ENCODE measurements at regions not wholly inside any gene's neighbourhood (a gene's known extent, or its start where the extent isn't known, plus 50 kb on each side); places are given as distances from the start of the nearest gene placed in this dataset.

DNA sequence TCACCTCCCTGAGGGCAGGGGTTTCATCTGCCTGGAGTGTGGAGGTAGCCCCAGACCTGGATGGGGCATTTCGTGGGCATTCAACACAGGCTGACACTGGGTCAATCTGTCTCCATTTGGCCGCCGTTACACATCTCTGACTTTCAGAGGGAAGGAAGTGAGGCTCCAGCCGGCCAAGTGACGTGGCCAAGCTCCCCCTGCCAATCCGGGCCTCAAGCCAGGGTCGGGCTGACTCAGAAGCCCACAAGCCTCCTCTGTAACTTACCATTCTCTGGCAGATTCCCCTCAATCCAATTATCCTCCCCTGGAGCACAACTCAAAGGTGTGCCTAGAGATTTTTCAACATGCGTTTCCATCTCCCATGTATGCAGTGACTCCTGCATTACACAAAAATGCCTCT lies 227.6 kb downstream of the KLF13 start:
- no peak for DNase-seq (ENCODE audit: low spot score)

DNA sequence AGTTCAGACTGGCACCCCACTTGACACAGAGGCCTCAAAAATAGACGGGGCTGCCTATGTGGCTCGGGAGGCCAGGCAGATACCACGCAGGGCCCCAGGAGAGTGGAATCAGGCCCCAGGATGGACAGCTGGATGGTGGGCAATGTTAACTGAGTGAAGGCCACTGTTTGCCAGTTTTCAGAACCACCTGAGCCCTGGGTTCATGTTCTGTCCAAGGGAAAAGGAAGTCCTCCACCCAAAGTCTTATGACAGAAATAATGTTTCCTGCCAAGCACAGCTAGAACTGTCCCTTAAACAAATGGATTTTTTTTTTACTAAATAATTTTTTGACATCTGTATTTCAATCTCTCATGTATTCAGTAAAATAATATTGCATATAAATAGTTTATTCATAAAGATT lies 228.4 kb downstream of the KLF13 start:
- DNase-seq (ENCODE audit: low spot score) = no peak

GRCh38 chr15:31556494-31557150 lies 230.0 kb downstream of the KLF13 start:
- DNase-seq (ENCODE audit: low spot score) = no peak

DNA sequence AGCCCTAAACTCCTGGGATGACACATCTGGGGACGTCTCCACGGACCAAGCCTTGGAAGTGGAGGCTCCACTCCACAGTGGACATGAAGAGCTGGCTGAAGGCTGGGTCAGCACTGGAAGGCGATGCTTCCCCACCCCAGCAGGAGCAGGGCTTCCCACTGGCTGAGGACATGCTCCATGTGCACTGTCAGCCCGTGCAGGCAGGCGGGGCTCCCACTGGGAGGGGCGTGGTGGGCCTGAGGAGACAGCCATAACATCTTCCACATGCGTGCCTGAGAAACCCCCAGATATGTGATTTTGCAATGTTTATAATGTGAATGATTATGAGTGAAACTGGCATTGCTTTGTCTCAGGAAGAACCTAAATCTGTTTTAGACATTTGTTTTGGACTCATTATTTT lies 231.3 kb downstream of the KLF13 start:
- DNase-seq (ENCODE audit: low spot score) = no peak

GRCh38 chr15:31558840-31559239 lies 232.2 kb downstream of the KLF13 start:
- DNase-seq (ENCODE audit: low spot score) = no peak

DNA sequence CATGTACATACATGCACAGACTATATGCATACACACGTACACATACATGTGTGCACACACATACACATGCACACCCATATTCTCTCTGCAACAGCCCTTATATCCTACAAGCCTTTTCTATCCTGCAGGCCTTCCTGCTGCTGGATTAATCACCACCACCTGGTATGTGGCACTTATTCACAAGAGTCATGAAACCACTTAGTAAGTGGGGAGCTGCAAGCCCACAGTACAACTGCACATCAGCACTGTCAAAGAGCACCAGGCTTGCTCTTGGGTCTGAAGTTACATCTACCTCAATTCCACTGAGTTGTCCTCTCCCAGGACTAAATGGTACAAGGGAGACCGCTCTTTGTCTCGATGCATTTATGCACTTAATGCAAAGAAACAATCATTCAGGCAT lies 233.2 kb downstream of the KLF13 start:
- DNase-seq (ENCODE audit: low spot score) = no peak

- no peak for DNase-seq (ENCODE audit: low spot score)
These were observed 234.0 kb downstream of the KLF13 start for GRCh38 chr15:31560643-31561042.

DNA sequence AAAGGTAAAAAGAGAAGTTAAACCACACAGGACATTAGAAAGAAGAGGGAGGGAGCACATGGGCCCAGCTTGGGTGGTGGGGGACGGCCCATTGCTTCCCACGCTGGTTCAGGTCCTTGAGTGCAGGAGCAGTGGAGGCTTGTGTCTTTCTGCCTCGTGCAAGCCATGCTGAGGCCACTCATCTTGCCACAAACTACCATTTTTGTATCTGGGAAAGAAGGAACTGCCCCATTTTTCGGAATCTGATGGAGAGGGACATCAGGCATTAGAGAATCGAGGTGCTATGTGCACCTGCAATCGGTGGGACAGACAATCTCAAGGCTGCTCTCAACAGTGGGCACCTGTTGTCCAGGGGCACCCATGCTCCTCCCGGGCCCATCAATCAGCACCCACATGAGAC lies 234.5 kb downstream of the KLF13 start:
- no peak for DNase-seq (ENCODE audit: low spot score)

GRCh38 chr15:31563001-31563400 lies 236.4 kb downstream of the KLF13 start:
- DNase-seq (ENCODE audit: low spot score) = no peak

DNA sequence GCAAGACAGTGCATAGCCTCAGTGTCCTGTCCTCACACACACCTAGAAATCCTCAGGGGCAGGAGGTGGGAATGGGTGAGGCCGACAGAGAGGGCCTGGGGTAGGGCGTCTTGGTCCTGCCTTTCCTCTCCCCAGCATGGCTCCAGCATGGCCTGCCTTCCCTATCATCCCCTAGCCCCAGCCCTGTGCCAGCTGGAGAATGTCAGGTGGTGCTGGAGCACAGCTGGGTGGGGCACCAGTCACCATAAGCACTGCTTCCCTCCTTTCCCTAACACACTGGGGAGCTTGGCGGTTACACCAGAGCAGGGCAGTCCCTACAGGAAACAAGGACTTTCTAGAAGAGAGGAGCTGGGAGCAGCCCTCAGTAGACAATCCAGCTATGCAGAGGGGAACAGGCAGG lies 236.8 kb downstream of the KLF13 start:
- no peak for DNase-seq (ENCODE audit: low spot score)

DNA sequence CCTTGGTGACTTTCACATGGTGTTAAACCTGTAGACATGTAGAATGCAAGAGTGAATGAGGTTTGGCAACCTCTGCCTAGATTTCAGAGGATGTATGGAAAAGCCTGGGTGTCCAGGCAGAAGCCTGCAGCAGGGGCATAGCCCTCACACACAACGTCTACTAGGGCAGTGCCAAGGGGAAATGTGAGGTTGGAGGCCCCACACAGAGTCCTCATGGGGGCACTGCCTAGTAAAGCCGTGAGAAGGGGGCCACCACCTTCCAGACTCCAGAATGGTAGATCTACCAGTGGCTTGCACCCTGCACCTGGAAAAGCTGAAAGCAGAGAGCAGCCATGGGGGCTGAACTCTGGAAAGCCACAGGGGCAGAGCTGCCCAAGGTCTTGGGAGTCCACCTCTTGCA lies 241.2 kb downstream of the KLF13 start:
- DNase-seq (ENCODE audit: low spot score) = no peak

DNA sequence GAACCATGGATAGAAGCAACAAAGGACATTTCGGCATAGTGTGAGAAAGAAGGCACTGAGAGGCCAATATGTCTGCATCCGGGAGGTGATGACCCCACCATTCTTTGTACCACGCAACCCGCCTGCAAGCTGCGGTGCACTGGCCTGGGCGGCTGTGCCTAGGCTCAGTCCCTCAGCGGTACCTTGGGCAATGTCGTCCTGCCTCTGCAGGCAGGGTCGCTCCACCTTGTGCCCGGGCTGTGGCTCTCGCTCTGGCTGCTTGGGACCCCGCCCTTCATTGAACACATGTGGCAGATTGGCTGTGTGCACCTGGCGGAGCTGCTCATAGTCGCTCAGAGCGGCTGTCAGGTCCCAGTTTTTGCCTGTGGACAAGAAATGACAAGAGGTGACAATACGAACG lies 243.2 kb downstream of the KLF13 start:
- no peak for DNase-seq (ENCODE audit: low spot score)

- no peak for DNase-seq (ENCODE audit: low spot score)
These were observed 244.0 kb downstream of the KLF13 start for GRCh38 chr15:31570591-31570990.

- no peak for DNase-seq (ENCODE audit: low spot score)
These were observed 245.0 kb downstream of the KLF13 start for GRCh38 chr15:31571676-31572075.

GRCh38 chr15:31573759-31574158 lies 247.1 kb downstream of the KLF13 start:
- DNase-seq (ENCODE audit: low spot score) = no peak

DNA sequence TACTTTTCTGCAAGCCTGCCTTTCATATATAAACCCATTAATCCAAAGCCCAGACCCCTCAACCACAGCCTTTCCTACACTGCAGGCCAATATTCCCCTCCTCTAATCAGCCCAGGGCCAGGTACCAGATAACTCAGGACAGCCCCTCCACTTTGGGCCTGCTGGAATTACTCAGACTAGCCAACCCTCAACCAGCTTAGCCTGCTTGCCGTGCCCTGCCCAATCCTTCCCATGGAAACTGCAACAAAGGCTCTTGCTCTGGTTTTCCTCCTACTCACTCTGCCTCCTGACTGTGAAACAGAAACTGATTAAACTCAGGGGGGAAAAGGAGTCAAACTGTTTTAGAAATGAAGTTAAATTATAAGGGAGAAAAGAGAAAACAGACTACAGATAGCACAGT lies 248.1 kb downstream of the KLF13 start:
- DNase-seq (ENCODE audit: low spot score) = no peak

- no peak for DNase-seq (ENCODE audit: low spot score)
These were observed 250.5 kb downstream of the KLF13 start for GRCh38 chr15:31577108-31577507.

GRCh38 chr15:31579282-31579681 lies 252.6 kb downstream of the KLF13 start:
- DNase-seq (ENCODE audit: low spot score) = no peak

GRCh38 chr15:31579976-31580375 lies 253.3 kb downstream of the KLF13 start:
- no peak for DNase-seq (ENCODE audit: low spot score)

- no peak for DNase-seq (ENCODE audit: low spot score)
These were observed 257.6 kb downstream of the KLF13 start for GRCh38 chr15:31584195-31584594.

- no peak for DNase-seq (ENCODE audit: low spot score)
These were observed 258.6 kb downstream of the KLF13 start for GRCh38 chr15:31585240-31585639.

- DNase-seq (ENCODE audit: low spot score) = no peak
These were observed 260.2 kb downstream of the KLF13 start for GRCh38 chr15:31586841-31587240.

DNA sequence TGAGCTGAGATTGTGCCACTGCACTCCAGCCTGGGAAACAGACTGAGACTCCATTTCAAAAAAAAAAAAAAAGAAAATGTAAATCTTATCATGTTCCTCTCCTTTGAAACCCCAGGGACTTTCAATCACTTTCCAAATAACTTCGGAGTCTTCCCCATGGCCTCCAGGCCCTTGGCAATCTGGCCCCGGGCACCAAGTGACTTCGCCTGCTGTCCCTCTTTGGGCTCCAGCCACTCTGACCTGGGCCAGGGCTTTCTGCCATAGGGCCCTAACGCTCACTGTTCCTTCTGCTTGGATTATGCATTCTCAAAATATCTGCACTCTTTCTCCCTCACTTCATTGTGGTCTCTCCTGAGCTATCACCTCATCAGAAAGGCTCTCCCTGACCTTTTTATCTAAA lies 260.9 kb downstream of the KLF13 start:
- no peak for DNase-seq (ENCODE audit: low spot score)

DNA sequence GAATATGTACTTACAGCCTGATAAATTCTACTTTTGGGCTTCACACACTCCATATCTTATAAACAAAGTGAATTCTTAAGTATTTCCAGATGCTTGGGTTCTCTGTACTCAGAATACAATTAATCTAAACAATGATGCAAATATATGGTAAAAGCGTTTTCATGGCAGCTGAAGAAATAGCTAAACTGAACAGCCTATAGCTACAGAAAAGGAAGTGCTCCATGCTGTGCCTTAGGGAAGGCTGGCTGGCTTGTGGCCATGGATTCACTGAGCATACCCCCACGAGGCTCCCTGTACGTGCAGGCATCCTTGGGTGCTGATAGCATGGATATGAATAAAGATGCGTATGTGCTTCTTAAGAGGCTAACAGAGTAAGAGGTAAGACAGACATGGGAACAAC lies 264.0 kb downstream of the KLF13 start:
- DNase-seq (ENCODE audit: low spot score) = no peak

DNA sequence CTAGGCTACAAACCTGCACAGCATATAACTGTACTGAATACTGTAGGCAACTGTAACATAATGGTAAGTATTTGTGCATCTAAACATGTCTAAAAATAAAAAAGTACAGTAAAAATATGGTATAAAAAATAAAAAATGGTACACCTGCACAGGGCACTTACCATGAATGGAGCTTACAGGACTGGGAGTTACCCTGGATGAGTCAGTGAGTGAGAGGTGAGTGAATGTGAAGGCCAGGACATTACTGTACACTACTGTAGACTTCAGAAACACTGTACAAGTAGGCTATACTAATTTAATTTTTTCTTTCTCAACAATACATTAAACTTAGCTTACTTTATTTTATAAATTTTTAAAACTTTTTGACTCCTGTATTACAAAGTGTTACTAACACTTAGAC lies 265.3 kb downstream of the KLF13 start:
- no peak for DNase-seq (ENCODE audit: low spot score)

All from activated CD4-positive, alpha-beta T cell treated with anti-CD3 and anti-CD28 coated beads, Interleukin-2, Interleukin-4, amounts not matched to agents 100 ng/mL and 50 ng/mL, durations not matched to agents 16 hours and 8 hours (primary cell).